ENCODE measurements at regions not wholly inside any gene's neighbourhood (a gene's known extent, or its start where the extent isn't known, plus 50 kb on each side); places are given as distances from the start of the nearest gene placed in this dataset.

GRCh38 chr5:38728029-38728428 lies 117.8 kb upstream of the OSMR start:
- H3K27ac ChIP-seq: no peak overlapping the region
- no peak for TF ChIP-seq ZFX (IDR thresholded peaks at IDR 0.05)
- no peak for TF ChIP-seq CTCF (conservative IDR thresholded peaks at IDR 0.05)

GRCh38 chr5:38731461-38731860 lies 114.4 kb upstream of the OSMR start:
- H3K27ac ChIP-seq: no peak overlapping the region
- TF ChIP-seq ZFX (IDR thresholded peaks at IDR 0.05) (no peak), CTCF (conservative IDR thresholded peaks at IDR 0.05) (no peak)

- TF ChIP-seq ZFX (IDR thresholded peaks at IDR 0.05) (no peak), CTCF (conservative IDR thresholded peaks at IDR 0.05) (peak; percentile 29)
- H3K27ac ChIP-seq: no peak overlapping the region
These were observed 111.5 kb upstream of the OSMR start for GRCh38 chr5:38734353-38734752.

- no peak overlapping the region for H3K27ac ChIP-seq
- no peak for TF ChIP-seq ZFX (IDR thresholded peaks at IDR 0.05)
- TF ChIP-seq CTCF (conservative IDR thresholded peaks at IDR 0.05): no peak
These were observed 109.7 kb upstream of the OSMR start for GRCh38 chr5:38736089-38736488.

GRCh38 chr5:38737976-38738375 lies 107.8 kb upstream of the OSMR start:
- no peak overlapping the region for H3K27ac ChIP-seq
- TF ChIP-seq ZFX (IDR thresholded peaks at IDR 0.05) (no peak), CTCF (conservative IDR thresholded peaks at IDR 0.05) (no peak)

- TF ChIP-seq CTCF (conservative IDR thresholded peaks at IDR 0.05) (no peak), ZFX (IDR thresholded peaks at IDR 0.05) (no peak)
- no peak overlapping the region for H3K27ac ChIP-seq
These were observed 106.7 kb upstream of the OSMR start for GRCh38 chr5:38739011-38739704.

GRCh38 chr5:38739705-38740045 lies 106.1 kb upstream of the OSMR start:
- no peak for TF ChIP-seq ZFX (IDR thresholded peaks at IDR 0.05)
- TF ChIP-seq CTCF (conservative IDR thresholded peaks at IDR 0.05): no peak
- H3K27ac ChIP-seq: no peak overlapping the region
